ENCODE measurements at regions not wholly inside any gene's neighbourhood (a gene's known extent, or its start where the extent isn't known, plus 50 kb on each side); places are given as distances from the start of the nearest gene placed in this dataset.

GRCh38 chr1:108082738-108083562 is 117.2 kb downstream of the SLC25A24 start:
- no peaks in the 10 kb centered on the region for H3K36me3 ChIP-seq (ENCODE audit: insufficient read depth, low read length)
- H3K9me3 ChIP-seq (ENCODE audit: insufficient read depth, low read depth, low read length): no peaks in the 10 kb centered on the region
- peaks cover 3% of the 10 kb centered on the region; the same call in 1 of the 2 replicates for H3K4me1 ChIP-seq (ENCODE audit: insufficient read depth, low read length)
- no peaks in the 10 kb centered on the region for H3K27me3 ChIP-seq (ENCODE audit: insufficient read depth, low read length)
- no peak overlapping the region for H3K9ac ChIP-seq (ENCODE audit: low read depth, low read length)
- no peak overlapping the region for H3K27ac ChIP-seq (ENCODE audit: low read depth, low read length)
- WGBS: 64% methylated on average over 4 of the region's 4 CpGs
- H3K4me3 ChIP-seq (ENCODE audit: low read length): no peak overlapping the region

DNA sequence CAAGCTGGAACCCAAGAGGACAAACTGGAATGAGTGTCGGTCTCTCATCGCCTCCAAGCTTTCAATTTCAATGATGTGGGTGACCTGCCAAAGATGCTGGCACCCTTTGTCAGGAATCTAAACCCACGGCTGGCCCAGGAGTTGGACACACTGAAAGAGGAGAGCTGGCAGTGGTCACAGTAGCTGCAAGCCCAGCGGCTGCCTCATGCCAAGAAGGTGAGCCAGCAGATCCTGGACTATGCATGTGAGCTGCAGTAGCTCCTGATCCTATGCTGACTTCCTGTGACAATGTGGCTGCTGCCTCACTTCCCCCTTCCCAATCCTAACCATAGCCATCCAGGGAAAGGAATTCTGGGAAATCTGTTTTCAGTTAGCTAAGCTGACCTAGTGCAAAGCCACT is 117.0 kb upstream of the VAV3 start:
- Histone ChIP-seq H3K9ac (ENCODE audit: low read depth, low read length) (no peak overlapping the region), H3K4me3 (ENCODE audit: low read length) (no peak overlapping the region), H3K9me3 (ENCODE audit: insufficient read depth, low read depth, low read length) (no peaks in the 10 kb centered on the region), H3K27me3 (ENCODE audit: insufficient read depth, low read length) (no peaks in the 10 kb centered on the region), H3K4me1 (ENCODE audit: insufficient read depth, low read length) (peaks cover 3% of the 10 kb centered on the region; the same call in 1 of the 2 replicates), H3K27ac (ENCODE audit: low read depth, low read length) (no peak overlapping the region), H3K36me3 (ENCODE audit: insufficient read depth, low read length) (no peaks in the 10 kb centered on the region)
- WGBS: 95% methylated on average over 4 of the region's 4 CpGs

- no peak overlapping the region for H3K27ac ChIP-seq (ENCODE audit: low read depth, low read length)
Observed at GRCh38 chr1:108080448-108080847, 115.5 kb upstream of the VAV3 start.

GRCh38 chr1:108079440-108080025 is 114.6 kb upstream of the VAV3 start:
- no peak overlapping the region for H3K9ac ChIP-seq (ENCODE audit: low read depth, low read length)
- 81% methylated on average over 6 of the region's 6 CpGs for WGBS
- no peaks in the 10 kb centered on the region for H3K36me3 ChIP-seq (ENCODE audit: insufficient read depth, low read length)
- no peaks in the 10 kb centered on the region for H3K27me3 ChIP-seq (ENCODE audit: insufficient read depth, low read length)
- peaks cover 3% of the 10 kb centered on the region; the same call in 1 of the 2 replicates for H3K4me1 ChIP-seq (ENCODE audit: insufficient read depth, low read length)
- H3K27ac ChIP-seq (ENCODE audit: low read depth, low read length): no peak overlapping the region
- H3K4me3 ChIP-seq (ENCODE audit: low read length): no peak overlapping the region
- no peaks in the 10 kb centered on the region for H3K9me3 ChIP-seq (ENCODE audit: insufficient read depth, low read depth, low read length)

More at GRCh38 chr1:108080448-108080847, 115.5 kb upstream of the VAV3 start:
- no peak overlapping the region for H3K4me3 ChIP-seq (ENCODE audit: low read length)
- H3K36me3 ChIP-seq (ENCODE audit: insufficient read depth, low read length): no peaks in the 10 kb centered on the region
- H3K4me1 ChIP-seq (ENCODE audit: insufficient read depth, low read length): peaks cover 3% of the 10 kb centered on the region; the same call in 1 of the 2 replicates
- H3K9me3 ChIP-seq (ENCODE audit: insufficient read depth, low read depth, low read length): no peaks in the 10 kb centered on the region
- no peak overlapping the region for H3K9ac ChIP-seq (ENCODE audit: low read depth, low read length)
- no peaks in the 10 kb centered on the region for H3K27me3 ChIP-seq (ENCODE audit: insufficient read depth, low read length)

DNA sequence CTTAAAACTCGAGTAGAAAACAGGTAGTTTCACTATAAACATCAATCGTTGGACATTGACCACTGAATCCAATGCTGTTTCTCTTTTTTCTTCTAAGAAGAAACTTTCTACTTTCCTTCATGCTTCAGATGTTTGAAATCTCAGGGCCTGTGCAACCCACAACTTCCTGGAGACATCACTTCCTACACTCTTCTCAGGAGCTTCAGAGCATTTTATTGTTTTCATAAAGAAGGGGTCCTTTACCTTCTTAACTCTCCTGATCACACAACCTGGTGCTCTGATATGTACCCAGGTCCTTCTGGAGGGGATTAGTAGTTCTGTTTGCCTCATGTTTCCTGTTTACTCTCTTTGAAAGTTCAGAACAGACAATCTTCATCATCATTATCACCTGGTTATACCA is 113.0 kb upstream of the VAV3 start:
- Histone ChIP-seq H3K36me3 (ENCODE audit: insufficient read depth, low read length) (no peaks in the 10 kb centered on the region), H3K9me3 (ENCODE audit: insufficient read depth, low read depth, low read length) (no peaks in the 10 kb centered on the region), H3K9ac (ENCODE audit: low read depth, low read length) (no peak overlapping the region), H3K4me3 (ENCODE audit: low read length) (no peak overlapping the region), H3K27ac (ENCODE audit: low read depth, low read length) (no peak overlapping the region), H3K4me1 (ENCODE audit: insufficient read depth, low read length) (peaks cover 2% of the 10 kb centered on the region; the same call in 1 of the 2 replicates), H3K27me3 (ENCODE audit: insufficient read depth, low read length) (no peaks in the 10 kb centered on the region)
- 92% methylated on average over 2 of the region's 2 CpGs for WGBS

- 88% methylated on average over 5 of the region's 5 CpGs for WGBS
- H3K9me3 ChIP-seq (ENCODE audit: insufficient read depth, low read depth, low read length): no peaks in the 10 kb centered on the region
- no peak overlapping the region for H3K9ac ChIP-seq (ENCODE audit: low read depth, low read length)
- H3K4me3 ChIP-seq (ENCODE audit: low read length): no peak overlapping the region
- no peaks in the 10 kb centered on the region for H3K4me1 ChIP-seq (ENCODE audit: insufficient read depth, low read length)
- H3K27ac ChIP-seq (ENCODE audit: low read depth, low read length): no peak overlapping the region
- no peaks in the 10 kb centered on the region for H3K27me3 ChIP-seq (ENCODE audit: insufficient read depth, low read length)
- no peaks in the 10 kb centered on the region for H3K36me3 ChIP-seq (ENCODE audit: insufficient read depth, low read length)
Observed at GRCh38 chr1:108075055-108075454, 110.1 kb upstream of the VAV3 start.

- WGBS: 79% methylated on average over 1 of the region's 1 CpG
- no peaks in the 10 kb centered on the region for H3K4me1 ChIP-seq (ENCODE audit: insufficient read depth, low read length)
- no peak overlapping the region for H3K9ac ChIP-seq (ENCODE audit: low read depth, low read length)
Observed at GRCh38 chr1:108072776-108073175, 107.8 kb upstream of the VAV3 start.

GRCh38 chr1:108072212-108072611 is 107.2 kb upstream of the VAV3 start:
- H3K36me3 ChIP-seq (ENCODE audit: insufficient read depth, low read length): no peaks in the 10 kb centered on the region
- H3K27me3 ChIP-seq (ENCODE audit: insufficient read depth, low read length): no peaks in the 10 kb centered on the region
- WGBS: 94% methylated on average over 2 of the region's 2 CpGs
- no peaks in the 10 kb centered on the region for H3K9me3 ChIP-seq (ENCODE audit: insufficient read depth, low read depth, low read length)
- no peak overlapping the region for H3K4me3 ChIP-seq (ENCODE audit: low read length)
- H3K27ac ChIP-seq (ENCODE audit: low read depth, low read length): no peak overlapping the region
- H3K4me1 ChIP-seq (ENCODE audit: insufficient read depth, low read length): no peaks in the 10 kb centered on the region
- no peak overlapping the region for H3K9ac ChIP-seq (ENCODE audit: low read depth, low read length)

More at GRCh38 chr1:108072776-108073175, 107.8 kb upstream of the VAV3 start:
- Histone ChIP-seq H3K36me3 (ENCODE audit: insufficient read depth, low read length) (no peaks in the 10 kb centered on the region), H3K9me3 (ENCODE audit: insufficient read depth, low read depth, low read length) (no peaks in the 10 kb centered on the region), H3K4me3 (ENCODE audit: low read length) (no peak overlapping the region), H3K27me3 (ENCODE audit: insufficient read depth, low read length) (no peaks in the 10 kb centered on the region), H3K27ac (ENCODE audit: low read depth, low read length) (no peak overlapping the region)

GRCh38 chr1:108071601-108072000 is 106.6 kb upstream of the VAV3 start:
- no peak overlapping the region for H3K27ac ChIP-seq (ENCODE audit: low read depth, low read length)
- no peaks in the 10 kb centered on the region for H3K36me3 ChIP-seq (ENCODE audit: insufficient read depth, low read length)
- H3K9ac ChIP-seq (ENCODE audit: low read depth, low read length): no peak overlapping the region
- no peaks in the 10 kb centered on the region for H3K4me1 ChIP-seq (ENCODE audit: insufficient read depth, low read length)
- no peaks in the 10 kb centered on the region for H3K9me3 ChIP-seq (ENCODE audit: insufficient read depth, low read depth, low read length)
- H3K4me3 ChIP-seq (ENCODE audit: low read length): no peak overlapping the region
- no peaks in the 10 kb centered on the region for H3K27me3 ChIP-seq (ENCODE audit: insufficient read depth, low read length)
- WGBS: 94% methylated on average over 2 of the region's 2 CpGs

GRCh38 chr1:108070662-108071061 is 105.7 kb upstream of the VAV3 start:
- Histone ChIP-seq H3K36me3 (ENCODE audit: insufficient read depth, low read length) (no peaks in the 10 kb centered on the region), H3K9ac (ENCODE audit: low read depth, low read length) (no peak overlapping the region), H3K27me3 (ENCODE audit: insufficient read depth, low read length) (no peaks in the 10 kb centered on the region), H3K4me1 (ENCODE audit: insufficient read depth, low read length) (no peaks in the 10 kb centered on the region), H3K9me3 (ENCODE audit: insufficient read depth, low read depth, low read length) (no peaks in the 10 kb centered on the region), H3K27ac (ENCODE audit: low read depth, low read length) (no peak overlapping the region), H3K4me3 (ENCODE audit: low read length) (no peak overlapping the region)
- WGBS: 94% methylated on average over 2 of the region's 2 CpGs

DNA sequence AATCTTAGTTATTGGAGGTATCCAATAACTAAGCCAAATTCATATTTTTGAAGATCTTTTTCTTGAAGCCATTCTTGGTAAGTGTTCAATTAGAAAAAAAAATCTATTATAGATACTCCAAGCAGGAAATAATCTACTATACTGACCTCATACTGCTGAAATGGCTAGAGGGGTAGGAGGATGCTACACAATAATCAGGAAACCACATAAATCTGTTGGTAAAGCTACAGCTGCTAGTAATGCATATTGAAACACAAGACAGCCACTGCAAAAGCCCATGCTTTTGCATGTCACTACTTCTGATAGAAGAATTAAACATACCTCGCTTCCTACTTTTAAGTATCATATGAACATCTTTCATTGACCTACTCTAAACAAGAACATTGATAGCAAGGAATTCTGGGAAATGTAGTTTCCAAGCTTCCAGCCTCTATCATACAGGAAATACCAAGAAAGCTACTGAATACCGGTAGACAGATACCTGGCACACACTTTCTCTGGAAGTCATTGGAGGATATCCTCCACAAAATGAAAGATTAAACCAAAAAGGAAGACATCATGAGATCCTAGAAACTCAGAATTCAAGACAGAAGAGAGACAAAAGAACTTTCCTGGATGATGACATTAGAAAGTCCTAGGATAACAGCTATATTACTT is 103.0 kb upstream of the VAV3 start:
- H3K4me1 ChIP-seq (ENCODE audit: insufficient read depth, low read length): no peaks in the 10 kb centered on the region
- no peaks in the 10 kb centered on the region for H3K9me3 ChIP-seq (ENCODE audit: insufficient read depth, low read depth, low read length)
- 59% methylated on average over 2 of the region's 2 CpGs for WGBS
- no peak overlapping the region for H3K27ac ChIP-seq (ENCODE audit: low read depth, low read length)
- H3K27me3 ChIP-seq (ENCODE audit: insufficient read depth, low read length): no peaks in the 10 kb centered on the region
- no peak overlapping the region for H3K4me3 ChIP-seq (ENCODE audit: low read length)
- H3K36me3 ChIP-seq (ENCODE audit: insufficient read depth, low read length): no peaks in the 10 kb centered on the region
- no peak overlapping the region for H3K9ac ChIP-seq (ENCODE audit: low read depth, low read length)

All from HUES64 (cell line).